ENCODE measurements at regions not wholly inside any gene's neighbourhood (a gene's known extent, or its start where the extent isn't known, plus 50 kb on each side); places are given as distances from the start of the nearest gene placed in this dataset.

- TF ChIP-seq CTCF (IDR thresholded peaks at IDR 0.05) (no peak), USF1 (CRISPR knock-in tag; IDR thresholded peaks at IDR 0.05) (no peak), ATF3 (CRISPR knock-in tag; conservative IDR thresholded peaks at IDR 0.05) (no peak), STAT6 (CRISPR knock-in tag; conservative IDR thresholded peaks at IDR 0.05; ENCODE audit: low read depth) (no peak), E2F4 (CRISPR knock-in tag; IDR thresholded peaks at IDR 0.05; ENCODE audit: borderline replicate concordance, low read depth) (no peak), ZNF281 (CRISPR knock-in tag; IDR thresholded peaks at IDR 0.05) (no peak), E2F1 (CRISPR knock-in tag; IDR thresholded peaks at IDR 0.05) (no peak), ATF6 (CRISPR knock-in tag; IDR thresholded peaks at IDR 0.05) (no peak), E2F5 (CRISPR knock-in tag; IDR thresholded peaks at IDR 0.05) (no peak), AFF4 (CRISPR knock-in tag; IDR thresholded peaks at IDR 0.05; ENCODE audit: borderline replicate concordance) (no peak), FOXP4 (CRISPR knock-in tag; IDR thresholded peaks at IDR 0.05) (no peak), IRF1 (CRISPR knock-in tag; IDR thresholded peaks at IDR 0.05) (no peak)
Observed at GRCh38 chr7:21059069-21059468, 272.4 kb upstream of the SP8 start.
